Neural progenitor cell (in vitro differentiated cells): ENCODE measurements at regions not wholly inside any gene's neighbourhood (a gene's known extent, or its start where the extent isn't known, plus 50 kb on each side); places are given as distances from the start of the nearest gene placed in this dataset.

Source experiments
- DNase-seq: peaks from one replicate; pipeline ENCODE4 v3.0.0-alpha.2; 2016; ENCODE audit warnings: low spot score
- H2AFZ ChIP-seq: fragments of 200-600 bp; sonication (generic); replicated peaks from 2 replicates; pipeline ENCODE4 v1.6.1; 2016; ENCODE audit warnings: antibody characterized with exemption
- H3F3A ChIP-seq: fragments of 200-600 bp; sonication (generic); 2 replicates; pipeline ENCODE4 v1.6.1; 2016; ENCODE audit warnings: antibody characterized with exemption, low read depth
- H3K27ac ChIP-seq: fragments of 200-600 bp; sonication (generic); 2 replicates; pipeline ENCODE4 v1.5.1; 2016; ENCODE audit warnings: mild to moderate bottlenecking
- H3K27me3 ChIP-seq: fragments of 200-600 bp; sonication (generic); 2 replicates; pipeline ENCODE4 v1.6.1; 2016; ENCODE audit warnings: mild to moderate bottlenecking, moderate library complexity
- H3K36me3 ChIP-seq: fragments of 200-600 bp; sonication (generic); 2 replicates; pipeline ENCODE4 v1.5.1; 2016
- H3K4me1 ChIP-seq: fragments of 200-600 bp; sonication (generic); 2 replicates; pipeline ENCODE4 v1.6.1; 2016; ENCODE audit warnings: mixed run types
- H3K4me2 ChIP-seq: fragments of 200-600 bp; sonication (generic); 2 replicates; pipeline ENCODE4 v1.6.1; 2016
- H3K4me3 ChIP-seq: fragments of 200-600 bp; sonication (generic); 2 replicates; pipeline ENCODE4 v1.5.1; 2016
- H3K79me2 ChIP-seq: fragments of 200-600 bp; sonication (generic); 2 replicates; pipeline ENCODE4 v1.6.1; 2016; ENCODE audit warnings: low read depth
- H3K9ac ChIP-seq: fragments of 200-600 bp; sonication (generic); 2 replicates; pipeline ENCODE4 v1.6.1; 2016
- H3K9me3 ChIP-seq: fragments of 200-600 bp; sonication (generic); 2 replicates; pipeline ENCODE4 v1.5.1; 2016; ENCODE audit warnings: low read depth
- H4K20me1 ChIP-seq: fragments of 200-600 bp; sonication (generic); 2 replicates; pipeline ENCODE4 v1.6.1; 2016; ENCODE audit warnings: low read depth
- H3K27ac Mint-ChIP-seq: 3 replicates; pipeline ENCODE4 v1.8.0; 2021; ENCODE audit warnings: mixed read lengths
- H3K27me3 Mint-ChIP-seq: 2 replicates; pipeline ENCODE4 v1.8.0; 2022; ENCODE audit warnings: low read depth, mild to moderate bottlenecking, inconsistent platforms, moderate library complexity, mixed read lengths; ENCODE audit not compliant: insufficient read depth
- H3K36me3 Mint-ChIP-seq: 3 replicates; pipeline ENCODE4 v1.8.0; 2021; ENCODE audit warnings: mixed read lengths
- H3K4me1 Mint-ChIP-seq: 3 replicates; pipeline ENCODE4 v1.8.0; 2021; ENCODE audit warnings: mixed read lengths
- H3K4me3 Mint-ChIP-seq: 3 replicates; pipeline ENCODE4 v1.8.0; 2021; ENCODE audit warnings: mild to moderate bottlenecking, moderate library complexity, mixed read lengths
- H3K9me3 Mint-ChIP-seq: 3 replicates; pipeline ENCODE4 v1.8.0; 2020; ENCODE audit warnings: mixed read lengths
- EZH2 ChIP-seq: fragments of 200-600 bp; sonication (generic); IDR thresholded peaks from 2 replicates; pipeline ENCODE4 v1.6.1; 2017; ENCODE audit warnings: antibody characterized with exemption, mild to moderate bottlenecking, moderate library complexity
- EZH2phosphoT487 ChIP-seq: fragments of 200-600 bp; sonication (generic); IDR thresholded peaks from 2 replicates; pipeline ENCODE4 v1.6.1; 2017; ENCODE audit warnings: antibody characterized with exemption
- TF ChIP-seq, protein P1 (sequence below): fragments of 200-600 bp; sonication (generic); IDR thresholded peaks from 2 replicates; pipeline ENCODE4 v1.5.1; 2017; ENCODE audit warnings: antibody characterized with exemption, mild to moderate bottlenecking

DNA sequence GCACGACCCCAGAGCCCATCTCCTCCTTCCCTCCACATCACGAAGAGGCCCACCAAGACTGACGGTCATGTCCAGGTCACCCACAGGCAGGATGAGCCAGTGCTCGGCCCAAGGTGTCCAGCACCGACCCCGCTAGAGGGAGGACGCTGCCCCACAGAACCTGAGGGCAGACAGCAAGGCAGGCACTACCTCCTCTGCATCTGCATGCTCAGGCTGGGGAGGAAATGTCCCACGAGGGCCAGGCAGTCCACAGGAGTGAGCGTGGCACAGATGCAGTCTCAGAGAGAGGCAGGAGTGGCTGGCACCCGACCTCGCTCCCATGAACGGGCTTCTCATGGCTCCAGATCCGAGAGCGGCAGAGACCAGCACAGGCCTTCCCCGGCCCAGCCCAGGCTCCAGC is 133.2 kb downstream of the TUBA3C start:
- Mint-ChIP-seq H3K27ac (no peak overlapping the region), H3K27me3 (peaks cover 2% of the 10 kb centered on the region), H3K9me3 (peaks cover 49% of the 10 kb centered on the region), H3K36me3 (peaks cover 3% of the 10 kb centered on the region), H3K4me1 (no peaks in the 10 kb centered on the region), H3K4me3 (no peak overlapping the region)
- Histone ChIP-seq H3K4me1 (no peaks in the 10 kb centered on the region), H3F3A (no peaks in the 10 kb centered on the region), H3K79me2 (no peaks in the 10 kb centered on the region), H3K4me2 (no peak overlapping the region), H3K9me3 (peaks cover 8% of the 10 kb centered on the region), H2AFZ (no peak overlapping the region), H4K20me1 (no peaks in the 10 kb centered on the region), H3K4me3 (no peak overlapping the region), H3K27me3 (no peaks in the 10 kb centered on the region), H3K9ac (no peak overlapping the region), H3K27ac (no peak overlapping the region), H3K36me3 (peaks cover 3% of the 10 kb centered on the region)
- TF ChIP-seq, protein P1, sequence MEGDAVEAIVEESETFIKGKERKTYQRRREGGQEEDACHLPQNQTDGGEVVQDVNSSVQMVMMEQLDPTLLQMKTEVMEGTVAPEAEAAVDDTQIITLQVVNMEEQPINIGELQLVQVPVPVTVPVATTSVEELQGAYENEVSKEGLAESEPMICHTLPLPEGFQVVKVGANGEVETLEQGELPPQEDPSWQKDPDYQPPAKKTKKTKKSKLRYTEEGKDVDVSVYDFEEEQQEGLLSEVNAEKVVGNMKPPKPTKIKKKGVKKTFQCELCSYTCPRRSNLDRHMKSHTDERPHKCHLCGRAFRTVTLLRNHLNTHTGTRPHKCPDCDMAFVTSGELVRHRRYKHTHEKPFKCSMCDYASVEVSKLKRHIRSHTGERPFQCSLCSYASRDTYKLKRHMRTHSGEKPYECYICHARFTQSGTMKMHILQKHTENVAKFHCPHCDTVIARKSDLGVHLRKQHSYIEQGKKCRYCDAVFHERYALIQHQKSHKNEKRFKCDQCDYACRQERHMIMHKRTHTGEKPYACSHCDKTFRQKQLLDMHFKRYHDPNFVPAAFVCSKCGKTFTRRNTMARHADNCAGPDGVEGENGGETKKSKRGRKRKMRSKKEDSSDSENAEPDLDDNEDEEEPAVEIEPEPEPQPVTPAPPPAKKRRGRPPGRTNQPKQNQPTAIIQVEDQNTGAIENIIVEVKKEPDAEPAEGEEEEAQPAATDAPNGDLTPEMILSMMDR = no peak
- TF ChIP-seq EZH2 = no peak
- TF ChIP-seq EZH2phosphoT487 = no peak
- DNase-seq = no peak

DNA sequence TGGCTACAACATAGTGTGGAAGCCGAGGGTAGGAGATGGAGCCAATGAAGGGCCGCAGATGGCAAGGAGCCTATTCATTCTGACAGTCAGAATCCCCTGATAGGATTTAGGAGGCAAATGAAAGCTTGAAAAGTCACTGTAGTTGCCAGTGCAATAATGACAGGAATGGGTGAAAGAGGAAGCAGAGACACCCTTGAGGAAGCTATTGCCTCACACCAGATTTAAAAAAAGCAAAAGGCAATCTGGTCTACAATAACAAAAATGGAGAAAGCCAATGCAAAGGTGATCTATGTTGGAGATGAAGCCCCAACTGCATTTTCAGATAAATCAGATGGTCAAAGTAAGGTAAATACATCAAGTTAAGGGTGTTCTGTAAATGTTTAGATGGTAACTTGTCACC is 158.5 kb downstream of the TUBA3C start:
- Histone ChIP-seq H3K27me3 (no peaks in the 10 kb centered on the region), H3K36me3 (no peaks in the 10 kb centered on the region), H3K4me2 (no peak overlapping the region), H3K9me3 (peaks cover 47% of the 10 kb centered on the region), H3F3A (no peaks in the 10 kb centered on the region), H2AFZ (no peak overlapping the region), H3K9ac (no peak overlapping the region), H3K27ac (no peak overlapping the region), H3K79me2 (no peaks in the 10 kb centered on the region), H3K4me1 (no peaks in the 10 kb centered on the region), H4K20me1 (no peaks in the 10 kb centered on the region), H3K4me3 (no peak overlapping the region)
- no peak for DNase-seq
- H3K27ac Mint-ChIP-seq = no peak overlapping the region
- H3K4me3 Mint-ChIP-seq = no peak overlapping the region
- TF ChIP-seq, protein P1 = no peak
- TF ChIP-seq EZH2phosphoT487 (no peak), EZH2 (no peak)
- H3K9me3 Mint-ChIP-seq = peaks cover 33% of the 10 kb centered on the region
- no peaks in the 10 kb centered on the region for H3K27me3 Mint-ChIP-seq
- H3K36me3 Mint-ChIP-seq = no peaks in the 10 kb centered on the region
- H3K4me1 Mint-ChIP-seq = no peaks in the 10 kb centered on the region

DNA sequence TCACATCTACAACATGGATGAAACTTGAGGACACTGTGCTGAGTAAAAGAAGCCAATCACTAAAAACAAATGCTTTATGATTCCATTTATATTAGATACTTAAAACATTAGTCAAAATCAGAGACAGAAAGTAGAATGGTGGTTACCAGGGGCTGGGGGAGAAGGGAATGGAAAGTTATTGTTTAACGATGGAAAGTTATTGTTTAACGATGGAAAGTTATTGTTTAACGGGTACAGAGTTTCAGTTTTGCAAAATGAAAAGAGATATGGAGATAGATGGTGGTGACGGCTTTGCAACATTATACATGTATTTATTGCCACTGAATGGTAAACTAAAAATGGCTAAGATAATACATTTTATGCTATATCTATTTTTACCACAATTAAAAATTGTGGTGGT is 160.6 kb downstream of the TUBA3C start:
- TF ChIP-seq EZH2 = no peak
- no peak for TF ChIP-seq EZH2phosphoT487
- TF ChIP-seq, protein P1 = no peak
- Mint-ChIP-seq H3K9me3 (peaks cover 39% of the 10 kb centered on the region), H3K4me3 (no peak overlapping the region), H3K27ac (no peak overlapping the region), H3K4me1 (no peaks in the 10 kb centered on the region), H3K27me3 (peaks cover 2% of the 10 kb centered on the region), H3K36me3 (no peaks in the 10 kb centered on the region)
- H3K4me2 ChIP-seq = no peak overlapping the region
- peaks cover 52% of the 10 kb centered on the region for H3K9me3 ChIP-seq
- H3K27me3 ChIP-seq = no peaks in the 10 kb centered on the region
- H3F3A ChIP-seq = no peaks in the 10 kb centered on the region
- no peaks in the 10 kb centered on the region for H3K4me1 ChIP-seq
- no peaks in the 10 kb centered on the region for H3K79me2 ChIP-seq
- no peaks in the 10 kb centered on the region for H4K20me1 ChIP-seq
- H3K9ac ChIP-seq = no peak overlapping the region
- H3K36me3 ChIP-seq = no peaks in the 10 kb centered on the region
- no peak overlapping the region for H2AFZ ChIP-seq
- H3K27ac ChIP-seq = no peak overlapping the region
- no peak for DNase-seq
- no peak overlapping the region for H3K4me3 ChIP-seq
